H1 (cell line): ENCODE measurements at regions not wholly inside any gene's neighbourhood (a gene's known extent, or its start where the extent isn't known, plus 50 kb on each side); places are given as distances from the start of the nearest gene placed in this dataset.

ENCODE experiments used
- BRCA1 ChIP-seq: IDR thresholded peaks from 2 replicates; pipeline ENCODE4 v1.6.1; 2012; ENCODE audit warnings: low read depth, low read length, improper control_type of control experiment
- KDM5A ChIP-seq: fragments of 200-600 bp; IDR thresholded peaks from 2 replicates; pipeline ENCODE4 v1.7.1; 2012; ENCODE audit warnings: mild to moderate bottlenecking, low read length, inconsistent platforms, mixed read lengths
- SIRT6 ChIP-seq: IDR thresholded peaks from one replicate; pipeline ENCODE4 v1.7.1; 2012; ENCODE audit warnings: low read length, inconsistent platforms
- TF ChIP-seq, protein P1 (sequence below): fragments of 300-600 bp; sonication (generic); IDR thresholded peaks from 2 replicates; pipeline ENCODE4 v1.7.1; 2012; ENCODE audit warnings: low read length, moderate library complexity, mild to moderate bottlenecking, inconsistent platforms; ENCODE audit not compliant: insufficient replicate concordance
- TF ChIP-seq, protein P2 (sequence below): IDR thresholded peaks from 2 replicates; pipeline ENCODE4 v1.6.1; 2012; ENCODE audit warnings: inconsistent platforms

DNA sequence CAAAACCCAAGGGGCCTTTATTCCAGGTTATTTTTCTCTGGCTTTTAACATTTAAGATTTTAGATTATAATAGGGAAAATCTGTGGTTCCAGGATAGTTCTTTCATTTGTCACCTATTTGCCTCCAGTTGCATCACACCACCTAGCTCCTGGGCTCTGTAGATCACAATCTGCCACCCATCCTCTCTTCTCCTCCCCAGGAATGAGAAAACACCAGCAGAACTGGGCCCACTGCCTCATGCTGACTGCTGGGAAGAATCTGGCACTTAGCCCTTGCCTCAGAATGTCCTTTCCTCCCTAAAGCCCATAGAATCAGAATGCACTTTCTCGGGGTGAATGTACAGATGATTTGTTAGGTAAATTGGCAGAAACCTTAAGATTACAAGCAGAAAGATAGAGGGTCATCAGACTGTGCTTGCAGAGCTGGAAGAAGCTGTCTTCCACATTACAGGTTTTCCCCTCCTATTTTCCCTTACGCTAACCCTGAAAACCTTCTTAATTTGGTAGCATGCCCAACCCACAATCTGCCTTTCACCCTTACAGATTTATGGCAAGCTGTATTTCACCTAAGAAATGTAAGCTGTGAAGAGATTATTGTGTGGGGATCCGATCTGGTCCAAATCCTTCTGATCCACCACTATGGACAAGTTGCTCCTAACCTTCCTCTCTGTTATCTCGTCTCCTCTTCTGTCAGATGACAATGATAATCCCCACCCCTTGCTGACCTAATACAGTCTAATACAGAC is 72.6 kb downstream of the LRRC30 start (continued):
- TF ChIP-seq BRCA1 (no peak), KDM5A (no peak), SIRT6 (no peak)
- TF ChIP-seq, protein P1, sequence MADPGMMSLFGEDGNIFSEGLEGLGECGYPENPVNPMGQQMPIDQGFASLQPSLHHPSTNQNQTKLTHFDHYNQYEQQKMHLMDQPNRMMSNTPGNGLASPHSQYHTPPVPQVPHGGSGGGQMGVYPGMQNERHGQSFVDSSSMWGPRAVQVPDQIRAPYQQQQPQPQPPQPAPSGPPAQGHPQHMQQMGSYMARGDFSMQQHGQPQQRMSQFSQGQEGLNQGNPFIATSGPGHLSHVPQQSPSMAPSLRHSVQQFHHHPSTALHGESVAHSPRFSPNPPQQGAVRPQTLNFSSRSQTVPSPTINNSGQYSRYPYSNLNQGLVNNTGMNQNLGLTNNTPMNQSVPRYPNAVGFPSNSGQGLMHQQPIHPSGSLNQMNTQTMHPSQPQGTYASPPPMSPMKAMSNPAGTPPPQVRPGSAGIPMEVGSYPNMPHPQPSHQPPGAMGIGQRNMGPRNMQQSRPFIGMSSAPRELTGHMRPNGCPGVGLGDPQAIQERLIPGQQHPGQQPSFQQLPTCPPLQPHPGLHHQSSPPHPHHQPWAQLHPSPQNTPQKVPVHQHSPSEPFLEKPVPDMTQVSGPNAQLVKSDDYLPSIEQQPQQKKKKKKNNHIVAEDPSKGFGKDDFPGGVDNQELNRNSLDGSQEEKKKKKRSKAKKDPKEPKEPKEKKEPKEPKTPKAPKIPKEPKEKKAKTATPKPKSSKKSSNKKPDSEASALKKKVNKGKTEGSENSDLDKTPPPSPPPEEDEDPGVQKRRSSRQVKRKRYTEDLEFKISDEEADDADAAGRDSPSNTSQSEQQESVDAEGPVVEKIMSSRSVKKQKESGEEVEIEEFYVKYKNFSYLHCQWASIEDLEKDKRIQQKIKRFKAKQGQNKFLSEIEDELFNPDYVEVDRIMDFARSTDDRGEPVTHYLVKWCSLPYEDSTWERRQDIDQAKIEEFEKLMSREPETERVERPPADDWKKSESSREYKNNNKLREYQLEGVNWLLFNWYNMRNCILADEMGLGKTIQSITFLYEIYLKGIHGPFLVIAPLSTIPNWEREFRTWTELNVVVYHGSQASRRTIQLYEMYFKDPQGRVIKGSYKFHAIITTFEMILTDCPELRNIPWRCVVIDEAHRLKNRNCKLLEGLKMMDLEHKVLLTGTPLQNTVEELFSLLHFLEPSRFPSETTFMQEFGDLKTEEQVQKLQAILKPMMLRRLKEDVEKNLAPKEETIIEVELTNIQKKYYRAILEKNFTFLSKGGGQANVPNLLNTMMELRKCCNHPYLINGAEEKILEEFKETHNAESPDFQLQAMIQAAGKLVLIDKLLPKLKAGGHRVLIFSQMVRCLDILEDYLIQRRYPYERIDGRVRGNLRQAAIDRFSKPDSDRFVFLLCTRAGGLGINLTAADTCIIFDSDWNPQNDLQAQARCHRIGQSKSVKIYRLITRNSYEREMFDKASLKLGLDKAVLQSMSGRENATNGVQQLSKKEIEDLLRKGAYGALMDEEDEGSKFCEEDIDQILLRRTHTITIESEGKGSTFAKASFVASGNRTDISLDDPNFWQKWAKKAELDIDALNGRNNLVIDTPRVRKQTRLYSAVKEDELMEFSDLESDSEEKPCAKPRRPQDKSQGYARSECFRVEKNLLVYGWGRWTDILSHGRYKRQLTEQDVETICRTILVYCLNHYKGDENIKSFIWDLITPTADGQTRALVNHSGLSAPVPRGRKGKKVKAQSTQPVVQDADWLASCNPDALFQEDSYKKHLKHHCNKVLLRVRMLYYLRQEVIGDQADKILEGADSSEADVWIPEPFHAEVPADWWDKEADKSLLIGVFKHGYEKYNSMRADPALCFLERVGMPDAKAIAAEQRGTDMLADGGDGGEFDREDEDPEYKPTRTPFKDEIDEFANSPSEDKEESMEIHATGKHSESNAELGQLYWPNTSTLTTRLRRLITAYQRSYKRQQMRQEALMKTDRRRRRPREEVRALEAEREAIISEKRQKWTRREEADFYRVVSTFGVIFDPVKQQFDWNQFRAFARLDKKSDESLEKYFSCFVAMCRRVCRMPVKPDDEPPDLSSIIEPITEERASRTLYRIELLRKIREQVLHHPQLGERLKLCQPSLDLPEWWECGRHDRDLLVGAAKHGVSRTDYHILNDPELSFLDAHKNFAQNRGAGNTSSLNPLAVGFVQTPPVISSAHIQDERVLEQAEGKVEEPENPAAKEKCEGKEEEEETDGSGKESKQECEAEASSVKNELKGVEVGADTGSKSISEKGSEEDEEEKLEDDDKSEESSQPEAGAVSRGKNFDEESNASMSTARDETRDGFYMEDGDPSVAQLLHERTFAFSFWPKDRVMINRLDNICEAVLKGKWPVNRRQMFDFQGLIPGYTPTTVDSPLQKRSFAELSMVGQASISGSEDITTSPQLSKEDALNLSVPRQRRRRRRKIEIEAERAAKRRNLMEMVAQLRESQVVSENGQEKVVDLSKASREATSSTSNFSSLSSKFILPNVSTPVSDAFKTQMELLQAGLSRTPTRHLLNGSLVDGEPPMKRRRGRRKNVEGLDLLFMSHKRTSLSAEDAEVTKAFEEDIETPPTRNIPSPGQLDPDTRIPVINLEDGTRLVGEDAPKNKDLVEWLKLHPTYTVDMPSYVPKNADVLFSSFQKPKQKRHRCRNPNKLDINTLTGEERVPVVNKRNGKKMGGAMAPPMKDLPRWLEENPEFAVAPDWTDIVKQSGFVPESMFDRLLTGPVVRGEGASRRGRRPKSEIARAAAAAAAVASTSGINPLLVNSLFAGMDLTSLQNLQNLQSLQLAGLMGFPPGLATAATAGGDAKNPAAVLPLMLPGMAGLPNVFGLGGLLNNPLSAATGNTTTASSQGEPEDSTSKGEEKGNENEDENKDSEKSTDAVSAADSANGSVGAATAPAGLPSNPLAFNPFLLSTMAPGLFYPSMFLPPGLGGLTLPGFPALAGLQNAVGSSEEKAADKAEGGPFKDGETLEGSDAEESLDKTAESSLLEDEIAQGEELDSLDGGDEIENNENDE = no peak
- TF ChIP-seq, protein P2, sequence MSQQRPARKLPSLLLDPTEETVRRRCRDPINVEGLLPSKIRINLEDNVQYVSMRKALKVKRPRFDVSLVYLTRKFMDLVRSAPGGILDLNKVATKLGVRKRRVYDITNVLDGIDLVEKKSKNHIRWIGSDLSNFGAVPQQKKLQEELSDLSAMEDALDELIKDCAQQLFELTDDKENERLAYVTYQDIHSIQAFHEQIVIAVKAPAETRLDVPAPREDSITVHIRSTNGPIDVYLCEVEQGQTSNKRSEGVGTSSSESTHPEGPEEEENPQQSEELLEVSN = no peak
